ENCODE measurements at regions not wholly inside any gene's neighbourhood (a gene's known extent, or its start where the extent isn't known, plus 50 kb on each side); places are given as distances from the start of the nearest gene placed in this dataset.

- no peaks in the 10 kb centered on the region for H3K4me1 Mint-ChIP-seq (ENCODE audit: low read depth)
- H3K9me3 Mint-ChIP-seq: peaks cover 63% of the 10 kb centered on the region
- H3K27ac Mint-ChIP-seq: no peak overlapping the region
- H3K36me3 Mint-ChIP-seq (ENCODE audit: low read depth): no peaks in the 10 kb centered on the region
- no peak for DNase-seq
- H3K4me3 Mint-ChIP-seq: no peak overlapping the region
- H3K27me3 Mint-ChIP-seq (ENCODE audit: insufficient read depth): no peaks in the 10 kb centered on the region
- no peak for TF ChIP-seq CTCF (IDR thresholded peaks at IDR 0.05)
Measured at GRCh38 chr5:4156889-4157288, 561.3 kb downstream of the IRX1 start.

GRCh38 chr5:4158750-4159447 is 563.3 kb downstream of the IRX1 start:
- Mint-ChIP-seq H3K36me3 (ENCODE audit: low read depth) (no peaks in the 10 kb centered on the region), H3K4me3 (no peak overlapping the region), H3K27ac (no peak overlapping the region), H3K9me3 (peaks cover 57% of the 10 kb centered on the region), H3K4me1 (ENCODE audit: low read depth) (no peaks in the 10 kb centered on the region), H3K27me3 (ENCODE audit: insufficient read depth) (no peaks in the 10 kb centered on the region)
- no peak for TF ChIP-seq CTCF (IDR thresholded peaks at IDR 0.05)
- DNase-seq: no peak

- Mint-ChIP-seq H3K4me1 (ENCODE audit: low read depth) (no peaks in the 10 kb centered on the region), H3K4me3 (no peak overlapping the region), H3K36me3 (ENCODE audit: low read depth) (no peaks in the 10 kb centered on the region), H3K9me3 (peaks cover 54% of the 10 kb centered on the region), H3K27me3 (ENCODE audit: insufficient read depth) (no peaks in the 10 kb centered on the region), H3K27ac (no peak overlapping the region)
- DNase-seq: no peak
- no peak for TF ChIP-seq CTCF (IDR thresholded peaks at IDR 0.05)
Measured at GRCh38 chr5:4159681-4160080, 564.0 kb downstream of the IRX1 start.

GRCh38 chr5:4164167-4164566 is 568.5 kb downstream of the IRX1 start:
- Mint-ChIP-seq H3K4me3 (no peak overlapping the region), H3K36me3 (ENCODE audit: low read depth) (no peaks in the 10 kb centered on the region), H3K27ac (no peak overlapping the region), H3K4me1 (ENCODE audit: low read depth) (no peaks in the 10 kb centered on the region), H3K27me3 (ENCODE audit: insufficient read depth) (no peaks in the 10 kb centered on the region), H3K9me3 (peaks cover 44% of the 10 kb centered on the region)
- TF ChIP-seq CTCF (IDR thresholded peaks at IDR 0.05): no peak
- DNase-seq: no peak

GRCh38 chr5:4180703-4181102 is 585.1 kb downstream of the IRX1 start:
- H3K9me3 Mint-ChIP-seq: peaks cover 47% of the 10 kb centered on the region
- TF ChIP-seq CTCF (IDR thresholded peaks at IDR 0.05): no peak
- DNase-seq: no peak
- H3K27ac Mint-ChIP-seq: no peak overlapping the region
- no peaks in the 10 kb centered on the region for H3K36me3 Mint-ChIP-seq (ENCODE audit: low read depth)
- H3K27me3 Mint-ChIP-seq (ENCODE audit: insufficient read depth): no peaks in the 10 kb centered on the region; the same call in 1 of the 2 replicates
- H3K4me3 Mint-ChIP-seq: no peak overlapping the region
- no peaks in the 10 kb centered on the region for H3K4me1 Mint-ChIP-seq (ENCODE audit: low read depth)
